GM18499 (cell line): ENCODE measurements at regions not wholly inside any gene's neighbourhood (a gene's known extent, or its start where the extent isn't known, plus 50 kb on each side); places are given as distances from the start of the nearest gene placed in this dataset.

Source experiments
- ATAC-seq: cut with Tn5 transposase; IDR thresholded peaks from one replicate; pipeline ENCODE4 v1.9.1; 2021; ENCODE audit warnings: moderate number of reproducible peaks; ENCODE audit not compliant: insufficient read depth, unreplicated experiment

- ATAC-seq: no peak
These were observed 1424.9 kb downstream of the TBC1D22A start for GRCh38 chr22:48187356-48187755.

- no peak for ATAC-seq
These were observed 1423.8 kb downstream of the TBC1D22A start for GRCh38 chr22:48186146-48186790.

GRCh38 chr22:48185071-48186055, 1422.9 kb downstream of the TBC1D22A start:
- no peak for ATAC-seq

- ATAC-seq: no peak
These were observed 1420.7 kb downstream of the TBC1D22A start for GRCh38 chr22:48182846-48183805.

GRCh38 chr22:48182031-48182430, 1419.6 kb downstream of the TBC1D22A start:
- ATAC-seq: no peak

GRCh38 chr22:48181263-48181955, 1419.0 kb downstream of the TBC1D22A start:
- ATAC-seq: no peak

GRCh38 chr22:48180631-48181030, 1418.2 kb downstream of the TBC1D22A start:
- no peak for ATAC-seq

GRCh38 chr22:48179571-48180546, 1417.4 kb downstream of the TBC1D22A start:
- ATAC-seq: no peak

- no peak for ATAC-seq
These were observed 1416.1 kb downstream of the TBC1D22A start for GRCh38 chr22:48178536-48178935.

GRCh38 chr22:48177631-48178030, 1415.2 kb downstream of the TBC1D22A start:
- no peak for ATAC-seq

- no peak for ATAC-seq
These were observed 1413.3 kb downstream of the TBC1D22A start for GRCh38 chr22:48175721-48176120.

GRCh38 chr22:48173773-48174160, 1411.3 kb downstream of the TBC1D22A start:
- ATAC-seq: no peak

- no peak for ATAC-seq
These were observed 1410.8 kb downstream of the TBC1D22A start for GRCh38 chr22:48173061-48173772.

GRCh38 chr22:48171271-48171691, 1408.8 kb downstream of the TBC1D22A start:
- ATAC-seq: no peak

GRCh38 chr22:48169227-48169626, 1406.8 kb downstream of the TBC1D22A start:
- no peak for ATAC-seq

GRCh38 chr22:48167238-48167637, 1404.8 kb downstream of the TBC1D22A start:
- no peak for ATAC-seq

- ATAC-seq: no peak
These were observed 1398.8 kb downstream of the TBC1D22A start for GRCh38 chr22:48161298-48161697.

- ATAC-seq: no peak
These were observed 1395.2 kb downstream of the TBC1D22A start for GRCh38 chr22:48157676-48158075.
